HCT116 (cell line): ENCODE measurements at regions not wholly inside any gene's neighbourhood (a gene's known extent, or its start where the extent isn't known, plus 50 kb on each side); places are given as distances from the start of the nearest gene placed in this dataset.

ENCODE experiments used
- ATAC-seq: fragments of 200-7000 bp; cut with Tn5 transposase; 2 replicates; pipeline ENCODE4 v1.9.1; 2020; ENCODE audit warnings: mild to moderate bottlenecking, moderate library complexity
- BruUV-seq: library from RNA; stranded (reverse); fragments of 400-500 nt; replicated peaks from 2 replicates; lab custom pipeline; 2021; lab: Mats Ljungman, UMichigan
- CTCF ChIA-PET: fragments of 300-600 bp; sonication (Branson Sonifier 250); formaldehyde crosslinking; loops from one replicate; lab custom pipeline; 2021; ENCODE audit warnings: antibody characterized with exemption; lab: Charles Lee
- POLR2A ChIA-PET: fragments of 300-600, 350-600 bp; sonication (Branson Sonifier 250); formaldehyde crosslinking; loops from one replicate; lab custom pipeline; 2021; ENCODE audit warnings: antibody characterized with exemption; lab: Charles Lee
- RAD21 ChIA-PET, 2 experiments: fragments of 300-600 bp; sonication (Branson Sonifier 250); formaldehyde crosslinking; loops; one replicate each; lab custom pipeline; 2023; ENCODE audit warnings: low total read pairs in 2 of 2; ENCODE audit not compliant: uncharacterized antibody in 2 of 2, unreplicated experiment in 2 of 2, low non-redundant PET in 1 of 2; lab: Charles Lee
- DNase-seq: peaks from one replicate; pipeline ENCODE4 v3.0.0-alpha.2; 2010; ENCODE audit warnings: low read depth, low spot score
- H2AFZ ChIP-seq: fragments of 200-600 bp; shearing (Covaris generic), sonication (generic); 2 replicates; pipeline ENCODE4 v1.6.1; 2017; ENCODE audit warnings: low read depth, mixed run types, mixed read lengths, antibody characterized with exemption, low read length; ENCODE audit not compliant: poor library complexity, severe bottlenecking
- H3K27ac ChIP-seq: 2 replicates; pipeline ENCODE4 v1.5.1; 2012; ENCODE audit warnings: low read depth, low read length
- H3K27me3 ChIP-seq: fragments of 200-600 bp; sonication (generic); 2 replicates; pipeline ENCODE4 v1.6.1; 2016; ENCODE audit warnings: mixed run types, low read length, mixed read lengths; ENCODE audit not compliant: insufficient read depth
- H3K36me3 ChIP-seq, 2 experiments: fragments of 200-500 bp in 1 of 2; fragments of 200-600 bp in 1 of 2; sonication (Bioruptor generic) in 1 of 2; sonication (generic) in 1 of 2; 2 replicates each; pipeline versions ENCODE4 v1.5.1 to v1.6.1; 2014 to 2016; ENCODE audit warnings: low read length in 2 of 2, inconsistent platforms in 1 of 2, mixed read lengths in 1 of 2, mixed run types in 1 of 2; ENCODE audit not compliant: insufficient read depth in 2 of 2, control insufficient read depth in 1 of 2
- H3K4me1 ChIP-seq, 2 experiments: fragments of 200-600 bp in 1 of 2; sonication (generic) in 1 of 2; 2 replicates each; pipeline versions ENCODE4 v1.5.1 to v1.6.1; 2012 to 2017; ENCODE audit warnings: low read length in 2 of 2, inconsistent platforms in 1 of 2, mild to moderate bottlenecking in 1 of 2, mixed read lengths in 1 of 2, mixed run types in 1 of 2, moderate library complexity in 1 of 2; ENCODE audit not compliant: insufficient read depth in 2 of 2, control insufficient read depth in 1 of 2
- H3K4me2 ChIP-seq: fragments of 200-600 bp; sonication (generic); 2 replicates; pipeline ENCODE4 v1.6.1; 2017; ENCODE audit warnings: mixed run types, low read length, mixed read lengths
- H3K4me3 ChIP-seq, 2 experiments: fragments of 200-600 bp in 1 of 2; sonication (generic) in 1 of 2; replicated peaks in 1 of 2; 2 replicates each; pipeline ENCODE4 v1.5.1; 2011 to 2016; ENCODE audit warnings: low read length in 2 of 2, control low read depth in 1 of 2, low read depth in 1 of 2, mild to moderate bottlenecking in 1 of 2, mixed read lengths in 1 of 2, mixed run types in 1 of 2
- H3K79me2 ChIP-seq: fragments of 200-600 bp; sonication (generic); 2 replicates; pipeline ENCODE4 v1.6.1; 2017; ENCODE audit warnings: mild to moderate bottlenecking, mixed run types, low read length, moderate library complexity, mixed read lengths; ENCODE audit not compliant: insufficient read depth
- H3K9ac ChIP-seq: fragments of 200-600 bp; sonication (generic); 2 replicates; pipeline ENCODE4 v1.6.1; 2016; ENCODE audit warnings: low read length, mixed read lengths
- H3K9me2 ChIP-seq: fragments of 200-600 bp; sonication (generic), shearing (Covaris generic); 2 replicates; pipeline ENCODE4 v1.6.1; 2017; ENCODE audit warnings: mixed run types, mild to moderate bottlenecking, moderate library complexity; ENCODE audit not compliant: insufficient read depth
- H3K9me3 ChIP-seq, 2 experiments: fragments of 200-500 bp in 1 of 2; fragments of 200-600 bp in 1 of 2; sonication (Bioruptor generic) in 1 of 2; sonication (generic) in 1 of 2; 2 replicates each; pipeline ENCODE4 v1.6.1; 2014 to 2017; ENCODE audit warnings: low read length in 2 of 2, mixed read lengths in 2 of 2, inconsistent platforms in 1 of 2, low read depth in 1 of 2, mild to moderate bottlenecking in 1 of 2, mixed run types in 1 of 2, moderate library complexity in 1 of 2; ENCODE audit not compliant: control insufficient read depth in 1 of 2, insufficient read depth in 1 of 2
- H4K20me1 ChIP-seq: fragments of 200-600 bp; sonication (generic), shearing (Covaris generic); 2 replicates; pipeline ENCODE4 v1.6.1; 2017; ENCODE audit warnings: mixed run types, mild to moderate bottlenecking, moderate library complexity; ENCODE audit not compliant: insufficient read depth
- CBX3 ChIP-seq: IDR thresholded peaks from 2 replicates; pipeline ENCODE4 v1.6.1; 2012; ENCODE audit warnings: low read depth
- CTCF ChIP-seq, 3 experiments: fragments of 200-600 bp in 1 of 3; sonication (generic) in 1 of 3; IDR thresholded peaks in 2 of 3; conservative IDR thresholded peaks in 1 of 3; 2 replicates each; pipeline ENCODE4 v1.5.1; 2012 to 2017; ENCODE audit warnings: low read depth in 2 of 3, low read length in 2 of 3, antibody characterized with exemption in 1 of 3, borderline replicate concordance in 1 of 3, control low read depth in 1 of 3, mild to moderate bottlenecking in 1 of 3, mixed read lengths in 1 of 3, mixed run types in 1 of 3, moderate library complexity in 1 of 3; ENCODE audit not compliant: insufficient read depth in 1 of 3
- EGR1 ChIP-seq: IDR thresholded peaks from 2 replicates; pipeline ENCODE4 v1.6.1; 2012; ENCODE audit warnings: low read depth
- ELF1 ChIP-seq: IDR thresholded peaks from 2 replicates; pipeline ENCODE4 v1.6.1; 2012; ENCODE audit warnings: low read depth, borderline replicate concordance
- EZH2 ChIP-seq: fragments of 200-600 bp; sonication (generic); IDR thresholded peaks from 2 replicates; pipeline ENCODE4 v1.6.1; 2017; ENCODE audit warnings: antibody characterized with exemption, mixed run types
- EZH2phosphoT487 ChIP-seq: fragments of 200-600 bp; IDR thresholded peaks from 2 replicates; pipeline ENCODE4 v1.6.1; 2018; ENCODE audit warnings: antibody characterized with exemption, borderline replicate concordance
- FOSL1 ChIP-seq: IDR thresholded peaks from 2 replicates; pipeline ENCODE4 v1.6.1; 2012; ENCODE audit warnings: low read depth
- JUND ChIP-seq: IDR thresholded peaks from 2 replicates; pipeline ENCODE4 v1.6.1; 2012
- MAX ChIP-seq: IDR thresholded peaks from 2 replicates; pipeline ENCODE4 v1.6.1; 2012
- POLR2AphosphoS5 ChIP-seq: IDR thresholded peaks from 2 replicates; pipeline ENCODE4 v1.6.1; 2011; ENCODE audit warnings: mild to moderate bottlenecking, low read depth, low read length, moderate library complexity
- RAD21 ChIP-seq: IDR thresholded peaks from 2 replicates; pipeline ENCODE4 v1.6.1; 2012; ENCODE audit warnings: low read depth, mild to moderate bottlenecking
- REST ChIP-seq: IDR thresholded peaks from 2 replicates; pipeline ENCODE4 v1.6.1; 2012; ENCODE audit warnings: low read depth
- SIN3A ChIP-seq: IDR thresholded peaks from 2 replicates; pipeline ENCODE4 v1.6.1; 2012; ENCODE audit warnings: low read depth
- SP1 ChIP-seq: IDR thresholded peaks from 2 replicates; pipeline ENCODE4 v1.6.1; 2012; ENCODE audit warnings: low read depth
- TCF7L2 ChIP-seq: IDR thresholded peaks from 2 replicates; pipeline ENCODE4 v1.7.0; 2011; ENCODE audit warnings: borderline replicate concordance, inconsistent platforms; ENCODE audit not compliant: insufficient read depth, insufficient read length; ENCODE audit errors: extremely low read depth
- YY1 ChIP-seq: IDR thresholded peaks from 2 replicates; pipeline ENCODE4 v1.6.1; 2011; ENCODE audit warnings: low read length, low read depth, moderate library complexity, mild to moderate bottlenecking; ENCODE audit not compliant: insufficient replicate concordance; ENCODE audit errors: extremely low read depth
- ZBTB33 ChIP-seq: IDR thresholded peaks from 2 replicates; pipeline ENCODE4 v1.6.1; 2011; ENCODE audit warnings: mild to moderate bottlenecking, low read length, moderate library complexity; ENCODE audit not compliant: insufficient replicate concordance; ENCODE audit errors: extremely low read depth
- ZFX ChIP-seq: fragments of 450-650 bp; IDR thresholded peaks from 2 replicates; pipeline ENCODE4 v1.6.1; 2017
- intact Hi-C: fragments of 100-400 bp; cut with micrococcal nuclease; formaldehyde crosslinking; loops from 2 replicates; pipeline ENCODE4 v1.10.0; 2022

- Histone ChIP-seq H3K9ac (no peak overlapping the region), H4K20me1 (no peaks in the 10 kb centered on the region), H3K27ac (no peak overlapping the region), H3K36me3 (no peaks in the 10 kb centered on the region), H3K4me2 (no peak overlapping the region), H3K9me3 (no peaks in the 10 kb centered on the region), H2AFZ (no peak overlapping the region), H3K4me1 (no peaks in the 10 kb centered on the region), H3K9me2 (no peaks in the 10 kb centered on the region), H3K4me3 (no peak overlapping the region), H3K79me2 (no peaks in the 10 kb centered on the region), H3K27me3 (0 out of 2 replicates have a peak, but pooled peaks cover 4% of the 10 kb centered on the region)
- ATAC-seq: no peak
- no peak for TF ChIP-seq EGR1
- no peak for TF ChIP-seq TCF7L2
- TF ChIP-seq ZBTB33: no peak
- TF ChIP-seq JUND: no peak
- TF ChIP-seq CTCF (IDR thresholded peaks at IDR 0.05 in 2 of 3, conservative IDR thresholded peaks at IDR 0.05 in 1 of 3; ENCODE audit: borderline replicate concordance in 1 of 3, insufficient read depth in 1 of 3, low read depth in 2 of 3, low read length in 2 of 3): no peak
- no peak for TF ChIP-seq REST
- TF ChIP-seq EZH2: no peak
- no peak for TF ChIP-seq POLR2AphosphoS5
- no peak for TF ChIP-seq MAX
- TF ChIP-seq YY1: no peak
- no peak for TF ChIP-seq ELF1
- no peak for TF ChIP-seq SIN3A
- no peak for TF ChIP-seq SP1
- no peak for TF ChIP-seq EZH2phosphoT487
- TF ChIP-seq ZFX: no peak
- no peak for TF ChIP-seq CBX3
- TF ChIP-seq RAD21: no peak
- TF ChIP-seq FOSL1: no peak
- POLR2A ChIA-PET: no interaction called here
- BruUV-seq: no TSS peak
- intact Hi-C loops: no loop called here
- CTCF ChIA-PET: no interaction called here
- RAD21 ChIA-PET: no interaction called here
- no peak for DNase-seq
These were observed 142.7 kb downstream of the ACKR3 start for GRCh38 chr2:236712304-236712703.
